Adrenal gland (tissue), 5 donors: ENCODE measurements at regions not wholly inside any gene's neighbourhood (a gene's known extent, or its start where the extent isn't known, plus 50 kb on each side); places are given as distances from the start of the nearest gene placed in this dataset.

Experiments
- CTCF ChIP-seq, 6 experiments: fragments of 450-650 bp in 4 of 6; fragments of 200-600 bp in 2 of 6; sonication (generic) in 1 of 6; IDR thresholded peaks; 1 replicate in 5 of 6; 2 replicates in 1 of 6; pipeline versions ENCODE4 v1.5.1 to v1.8.0; 2016 to 2021; ENCODE audit warnings: antibody characterized with exemption in 6 of 6, mild to moderate bottlenecking in 2 of 6, moderate library complexity in 1 of 6
- POLR2A ChIP-seq, 2 donors: fragments of 450-650 bp; IDR thresholded peaks; one replicate each; pipeline ENCODE4 v1.6.1; 2017; ENCODE audit warnings: antibody characterized with exemption in 2 of 2, mild to moderate bottlenecking in 2 of 2, moderate library complexity in 1 of 2
- donor health status: DM: no; HTN: no; CAD: no.

GRCh38 chr5:173760461-173761177 lies 127.5 kb upstream of the CPEB4 start:
- TF ChIP-seq CTCF (IDR thresholded peaks at IDR 0.05) (no peak), POLR2A (IDR thresholded peaks at IDR 0.05) (no peak)
